ENCODE measurements at regions not wholly inside any gene's neighbourhood (a gene's known extent, or its start where the extent isn't known, plus 50 kb on each side); places are given as distances from the start of the nearest gene placed in this dataset.

DNA sequence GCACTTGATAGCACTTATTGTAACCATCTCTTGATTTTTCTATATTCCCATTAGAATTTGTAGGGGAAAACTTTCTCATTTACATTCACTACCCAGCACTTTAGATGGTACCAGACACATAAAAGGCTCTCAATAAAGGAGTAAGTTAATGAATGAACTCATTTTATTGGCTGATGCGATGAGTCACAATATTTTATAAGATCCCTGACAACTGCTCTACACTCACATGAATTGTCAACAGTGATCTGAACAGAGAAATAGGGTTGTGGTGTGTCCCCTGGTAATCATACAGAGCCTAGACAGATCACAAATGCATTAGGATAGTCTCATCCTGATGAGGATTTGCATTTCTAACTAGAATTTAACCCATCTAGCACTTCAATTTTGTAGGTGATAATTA, 567.6 kb upstream of the ARPP21 start:
- Mint-ChIP-seq H3K4me3 (no peak overlapping the region), H3K9me3 (peaks cover 0 to 18% (median 4%) of the 10 kb centered on the region in 8 donors), H3K4me1 (no peaks in the 10 kb centered on the region), H3K36me3 (no peaks in the 10 kb centered on the region), H3K27me3 (no peaks in the 10 kb centered on the region), H3K27ac (no peak overlapping the region)
- DNase-seq: no peak
- CTCF ChIA-PET (ENCODE audit: partially characterized antibody): no interaction called here
- intact Hi-C loops (cut with micrococcal nuclease): no loop called here
- H3K4me3 ChIP-seq (ENCODE audit: low read length in 2 of 2): no peak overlapping the region
- H3K4me1 ChIP-seq (ENCODE audit: insufficient read depth, low read length): no peaks in the 10 kb centered on the region
- no peaks in the 10 kb centered on the region for H3K27me3 ChIP-seq (ENCODE audit: insufficient read depth, low read length)
- no peaks in the 10 kb centered on the region for H3K9me3 ChIP-seq (ENCODE audit: control insufficient read depth in 1 of 2, low read length in 2 of 2)
- H3K27ac ChIP-seq (ENCODE audit: low read depth, low read length): no peak overlapping the region
- POLR2A ChIA-PET (ENCODE audit: partially characterized antibody): interaction anchor here (0.7 kb wide), 1 partner anchor 15 kb away, joined by 3 read pairs; no protein-coding TSS in a partner anchor
- no peaks in the 10 kb centered on the region for H3K36me3 ChIP-seq (ENCODE audit: insufficient read depth, low read length)

GRCh38 chr3:35078780-35079179, 560.5 kb upstream of the ARPP21 start:
- Histone ChIP-seq H3K27ac (ENCODE audit: low read depth, low read length) (no peak overlapping the region), H3K27me3 (ENCODE audit: insufficient read depth, low read length) (no peaks in the 10 kb centered on the region), H3K4me3 (ENCODE audit: low read length in 2 of 2) (no peak overlapping the region), H3K36me3 (ENCODE audit: insufficient read depth, low read length) (no peaks in the 10 kb centered on the region), H3K9me3 (ENCODE audit: control insufficient read depth in 1 of 2, low read length in 2 of 2) (no peaks in the 10 kb centered on the region), H3K4me1 (ENCODE audit: insufficient read depth, low read length) (no peaks in the 10 kb centered on the region)
- no peaks in the 10 kb centered on the region for H3K36me3 Mint-ChIP-seq
- ChIA-PET CTCF (ENCODE audit: partially characterized antibody) (no interaction called here), POLR2A (ENCODE audit: partially characterized antibody) (no interaction called here)
- intact Hi-C loops (cut with micrococcal nuclease): no loop called here
- DNase-seq: no peak
- H3K4me3 Mint-ChIP-seq: no peak overlapping the region
- H3K9me3 Mint-ChIP-seq: peaks cover 0 to 12% (median 4%) of the 10 kb centered on the region in 8 donors
- no peaks in the 10 kb centered on the region for H3K4me1 Mint-ChIP-seq
- H3K27ac Mint-ChIP-seq: no peak overlapping the region
- H3K27me3 Mint-ChIP-seq: no peaks in the 10 kb centered on the region

GRCh38 chr3:35079403-35079802, 559.9 kb upstream of the ARPP21 start:
- no peak overlapping the region for H3K27ac ChIP-seq (ENCODE audit: low read depth, low read length)
- Mint-ChIP-seq H3K4me3 (no peak overlapping the region), H3K36me3 (no peaks in the 10 kb centered on the region), H3K4me1 (no peaks in the 10 kb centered on the region), H3K27ac (no peak overlapping the region), H3K9me3 (peaks cover 0 to 12% (median 5%) of the 10 kb centered on the region in 8 donors), H3K27me3 (no peaks in the 10 kb centered on the region)
- no peak overlapping the region for H3K4me3 ChIP-seq (ENCODE audit: low read length in 2 of 2)
- ChIA-PET CTCF (ENCODE audit: partially characterized antibody) (no interaction called here), POLR2A (ENCODE audit: partially characterized antibody) (no interaction called here)
- no peaks in the 10 kb centered on the region for H3K9me3 ChIP-seq (ENCODE audit: control insufficient read depth in 1 of 2, low read length in 2 of 2)
- H3K4me1 ChIP-seq (ENCODE audit: insufficient read depth, low read length): no peaks in the 10 kb centered on the region
- H3K36me3 ChIP-seq (ENCODE audit: insufficient read depth, low read length): no peaks in the 10 kb centered on the region
- intact Hi-C loops (cut with micrococcal nuclease): no loop called here
- DNase-seq: no peak
- no peaks in the 10 kb centered on the region for H3K27me3 ChIP-seq (ENCODE audit: insufficient read depth, low read length)

DNA sequence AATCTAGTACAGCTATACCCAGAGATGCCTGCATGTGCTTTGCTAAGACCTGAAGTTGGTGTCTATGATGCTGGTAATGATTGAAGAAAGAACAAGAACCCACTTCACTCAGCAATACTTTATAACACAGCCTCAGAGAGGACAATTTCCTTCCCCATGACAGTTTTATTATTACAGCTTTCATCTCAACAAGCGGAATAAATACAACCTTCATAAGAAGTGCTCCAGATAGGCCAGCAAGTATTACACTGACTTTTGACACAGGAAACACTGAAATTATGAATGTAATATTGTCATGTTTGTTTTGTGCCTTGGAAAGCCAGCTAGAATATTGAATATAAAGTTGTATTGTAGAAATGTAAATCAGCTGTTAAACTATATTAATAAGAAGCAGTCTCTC, 557.4 kb upstream of the ARPP21 start:
- H3K4me1 Mint-ChIP-seq: no peaks in the 10 kb centered on the region

GRCh38 chr3:35088943-35089342, 550.4 kb upstream of the ARPP21 start:
- H3K27me3 ChIP-seq (ENCODE audit: insufficient read depth, low read length): no peaks in the 10 kb centered on the region
- peaks cover 0 to 3% of the 10 kb centered on the region in 2 donors for H3K36me3 Mint-ChIP-seq
- no peaks in the 10 kb centered on the region for H3K36me3 ChIP-seq (ENCODE audit: insufficient read depth, low read length)
- no peak overlapping the region for H3K4me3 ChIP-seq (ENCODE audit: low read length in 2 of 2)
- H3K4me1 ChIP-seq (ENCODE audit: insufficient read depth, low read length): no peaks in the 10 kb centered on the region
- no peak overlapping the region for H3K27ac ChIP-seq (ENCODE audit: low read depth, low read length)
- no peak overlapping the region for H3K27ac Mint-ChIP-seq
- POLR2A ChIA-PET (ENCODE audit: partially characterized antibody): no interaction called here
- no peaks in the 10 kb centered on the region for H3K9me3 ChIP-seq (ENCODE audit: control insufficient read depth in 1 of 2, low read length in 2 of 2)
- H3K9me3 Mint-ChIP-seq: peaks cover 16 to 45% (median 19%) of the 10 kb centered on the region in 8 donors
- CTCF ChIA-PET (ENCODE audit: partially characterized antibody): no interaction called here
- no peak overlapping the region for H3K4me3 Mint-ChIP-seq
- no peaks in the 10 kb centered on the region for H3K4me1 Mint-ChIP-seq
- no peaks in the 10 kb centered on the region for H3K27me3 Mint-ChIP-seq
- DNase-seq: peak in 1 of 5 donors; percentile 33
- intact Hi-C loops (cut with micrococcal nuclease): no loop called here

More for the DNA sequence above, 557.4 kb upstream of the ARPP21 start:
- Histone ChIP-seq H3K4me3 (ENCODE audit: low read length in 2 of 2) (no peak overlapping the region), H3K4me1 (ENCODE audit: insufficient read depth, low read length) (no peaks in the 10 kb centered on the region), H3K36me3 (ENCODE audit: insufficient read depth, low read length) (no peaks in the 10 kb centered on the region), H3K27me3 (ENCODE audit: insufficient read depth, low read length) (no peaks in the 10 kb centered on the region), H3K27ac (ENCODE audit: low read depth, low read length) (no peak overlapping the region), H3K9me3 (ENCODE audit: control insufficient read depth in 1 of 2, low read length in 2 of 2) (no peaks in the 10 kb centered on the region)
- ChIA-PET CTCF (ENCODE audit: partially characterized antibody) (no interaction called here), POLR2A (ENCODE audit: partially characterized antibody) (no interaction called here)
- Mint-ChIP-seq H3K27ac (no peak overlapping the region), H3K4me3 (no peak overlapping the region), H3K9me3 (peaks cover 0 to 13% (median 7%) of the 10 kb centered on the region in 8 donors), H3K27me3 (no peaks in the 10 kb centered on the region), H3K36me3 (no peaks in the 10 kb centered on the region)
- intact Hi-C loops (cut with micrococcal nuclease): no loop called here
- no peak for DNase-seq

- Mint-ChIP-seq H3K36me3 (no peaks in the 10 kb centered on the region), H3K4me3 (no peak overlapping the region), H3K27ac (no peak overlapping the region), H3K9me3 (peaks cover 3 to 19% (median 7%) of the 10 kb centered on the region in 8 donors), H3K27me3 (no peaks in the 10 kb centered on the region), H3K4me1 (no peaks in the 10 kb centered on the region)
- POLR2A ChIA-PET (ENCODE audit: partially characterized antibody): no interaction called here
- no peak for DNase-seq
- Histone ChIP-seq H3K27ac (ENCODE audit: low read depth, low read length) (no peak overlapping the region), H3K36me3 (ENCODE audit: insufficient read depth, low read length) (no peaks in the 10 kb centered on the region), H3K27me3 (ENCODE audit: insufficient read depth, low read length) (no peaks in the 10 kb centered on the region), H3K4me3 (ENCODE audit: low read length in 2 of 2) (no peak overlapping the region), H3K4me1 (ENCODE audit: insufficient read depth, low read length) (no peaks in the 10 kb centered on the region), H3K9me3 (ENCODE audit: control insufficient read depth in 1 of 2, low read length in 2 of 2) (no peaks in the 10 kb centered on the region)
- intact Hi-C loops (cut with micrococcal nuclease): no loop called here
- CTCF ChIA-PET (ENCODE audit: partially characterized antibody): no interaction called here
Measured at GRCh38 chr3:35114686-35115085, 524.6 kb upstream of the ARPP21 start.

- H3K9me3 Mint-ChIP-seq: peaks cover 3 to 10% (median 6%) of the 10 kb centered on the region in 8 donors
- H3K4me3 Mint-ChIP-seq: no peak overlapping the region
- H3K4me1 Mint-ChIP-seq: no peaks in the 10 kb centered on the region
- Histone ChIP-seq H3K4me1 (ENCODE audit: insufficient read depth, low read length) (no peaks in the 10 kb centered on the region), H3K27ac (ENCODE audit: low read depth, low read length) (no peak overlapping the region), H3K36me3 (ENCODE audit: insufficient read depth, low read length) (no peaks in the 10 kb centered on the region), H3K4me3 (ENCODE audit: low read length in 2 of 2) (no peak overlapping the region), H3K9me3 (ENCODE audit: control insufficient read depth in 1 of 2, low read length in 2 of 2) (no peaks in the 10 kb centered on the region), H3K27me3 (ENCODE audit: insufficient read depth, low read length) (no peaks in the 10 kb centered on the region)
- ChIA-PET POLR2A (ENCODE audit: partially characterized antibody) (no interaction called here), CTCF (ENCODE audit: partially characterized antibody) (no interaction called here)
- H3K36me3 Mint-ChIP-seq: no peaks in the 10 kb centered on the region
- no peak for DNase-seq
- no peaks in the 10 kb centered on the region for H3K27me3 Mint-ChIP-seq
- intact Hi-C loops (cut with micrococcal nuclease): no loop called here
- no peak overlapping the region for H3K27ac Mint-ChIP-seq
Measured at GRCh38 chr3:35120026-35120425, 519.3 kb upstream of the ARPP21 start.

DNA sequence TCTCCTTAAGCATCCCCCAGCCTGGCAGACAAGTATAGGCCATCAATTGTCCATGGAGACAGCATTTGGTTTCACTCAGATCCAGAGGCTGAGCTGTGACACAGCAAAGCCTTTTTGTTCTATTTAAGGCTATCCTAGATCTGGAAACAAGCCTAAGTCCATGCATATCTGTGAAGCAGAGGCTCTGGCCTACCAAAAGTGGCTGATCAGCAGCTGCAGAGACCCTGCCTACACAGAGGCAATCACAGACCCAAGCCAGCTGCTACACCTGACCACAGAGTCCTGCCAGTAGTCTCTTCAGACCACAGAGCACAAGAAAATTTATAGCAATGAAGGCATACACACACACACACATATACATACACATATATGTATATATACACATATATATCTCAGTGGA, 501.7 kb upstream of the ARPP21 start:
- H3K4me3 ChIP-seq (ENCODE audit: low read length in 2 of 2): no peak overlapping the region
- Mint-ChIP-seq H3K9me3 (peaks cover 0 to 9% (median 3%) of the 10 kb centered on the region in 8 donors), H3K36me3 (no peaks in the 10 kb centered on the region), H3K4me3 (no peak overlapping the region), H3K4me1 (no peaks in the 10 kb centered on the region), H3K27me3 (no peaks in the 10 kb centered on the region), H3K27ac (no peak overlapping the region)
- no peak for DNase-seq
- ChIA-PET CTCF (ENCODE audit: partially characterized antibody) (no interaction called here), POLR2A (ENCODE audit: partially characterized antibody) (no interaction called here)
- no peaks in the 10 kb centered on the region for H3K36me3 ChIP-seq (ENCODE audit: insufficient read depth, low read length)
- H3K27ac ChIP-seq (ENCODE audit: low read depth, low read length): no peak overlapping the region
- intact Hi-C loops (cut with micrococcal nuclease): no loop called here
- no peaks in the 10 kb centered on the region for H3K27me3 ChIP-seq (ENCODE audit: insufficient read depth, low read length)
- no peaks in the 10 kb centered on the region for H3K4me1 ChIP-seq (ENCODE audit: insufficient read depth, low read length)
- H3K9me3 ChIP-seq (ENCODE audit: control insufficient read depth in 1 of 2, low read length in 2 of 2): no peaks in the 10 kb centered on the region
